ENCODE measurements at regions not wholly inside any gene's neighbourhood (a gene's known extent, or its start where the extent isn't known, plus 50 kb on each side); places are given as distances from the start of the nearest gene placed in this dataset.

DNA sequence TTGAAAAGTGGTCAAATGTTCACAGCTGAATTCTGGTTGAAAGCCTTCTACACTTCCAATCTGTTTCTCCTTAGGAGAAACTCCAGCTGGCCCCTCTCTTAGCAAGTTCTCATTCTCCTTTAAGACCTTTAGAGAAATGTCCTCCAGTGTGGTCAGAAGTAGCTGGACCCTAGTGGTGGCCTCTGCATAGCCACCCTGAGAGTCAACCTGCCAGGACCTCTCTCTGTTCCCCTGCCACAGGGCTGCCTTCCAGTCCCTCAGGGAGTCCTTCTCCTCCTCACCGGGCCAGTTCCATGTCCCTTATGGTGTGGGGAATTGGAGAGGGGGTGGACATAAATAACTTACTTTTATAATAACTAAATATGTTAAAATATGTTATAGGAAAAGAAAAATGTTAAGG lies 200.9 kb upstream of the PKDCC start:
- H3K4me1 Mint-ChIP-seq (ENCODE audit: low read depth in 2 of 2), result no peaks in the 10 kb centered on the region
- ATAC-seq (replicated peaks), result no peak

GRCh38 chr2:41847744-41848441 lies 199.9 kb upstream of the PKDCC start:
- DNase-seq (no peak), ATAC-seq (replicated peaks) (no peak)
- H3K36me3 Mint-ChIP-seq (ENCODE audit: insufficient read depth), result peaks cover 3% of the 10 kb centered on the region
- H3K27ac Mint-ChIP-seq, result no peak overlapping the region
- H3K4me1 Mint-ChIP-seq (ENCODE audit: low read depth in 2 of 2), result no peaks in the 10 kb centered on the region
- H3K27me3 Mint-ChIP-seq, result peaks cover 62 to 73% of the 10 kb centered on the region in 2 donors
- no peaks in the 10 kb centered on the region for H3K9me3 Mint-ChIP-seq
- H3K4me3 Mint-ChIP-seq, result no peak overlapping the region

More for the DNA sequence above, 200.9 kb upstream of the PKDCC start:
- Mint-ChIP-seq H3K36me3 (ENCODE audit: insufficient read depth) (peaks cover 3% of the 10 kb centered on the region), H3K4me3 (no peak overlapping the region), H3K27me3 (peaks cover 59 to 71% of the 10 kb centered on the region in 2 donors), H3K9me3 (no peaks in the 10 kb centered on the region), H3K27ac (no peak overlapping the region)
- no peak for DNase-seq

GRCh38 chr2:41851554-41851953 lies 196.3 kb upstream of the PKDCC start:
- Mint-ChIP-seq H3K4me1 (ENCODE audit: low read depth in 2 of 2) (no peaks in the 10 kb centered on the region), H3K27me3 (peaks cover 39 to 50% of the 10 kb centered on the region in 2 donors), H3K27ac (no peak overlapping the region), H3K9me3 (no peaks in the 10 kb centered on the region), H3K4me3 (no peak overlapping the region), H3K36me3 (ENCODE audit: insufficient read depth) (peaks cover 3% of the 10 kb centered on the region)
- no peak for DNase-seq
- ATAC-seq (replicated peaks), result no peak

- Mint-ChIP-seq H3K9me3 (no peaks in the 10 kb centered on the region), H3K36me3 (ENCODE audit: insufficient read depth) (peaks cover 3% of the 10 kb centered on the region), H3K27ac (no peak overlapping the region), H3K27me3 (peaks cover 23 to 32% of the 10 kb centered on the region in 2 donors), H3K4me3 (no peak overlapping the region), H3K4me1 (ENCODE audit: low read depth in 2 of 2) (no peaks in the 10 kb centered on the region)
- ATAC-seq (replicated peaks) (no peak), DNase-seq (peak in 1 of 3 experiments; percentile 11)
Measured at GRCh38 chr2:41853427-41854191, 194.2 kb upstream of the PKDCC start.

GRCh38 chr2:41854227-41854626 lies 193.6 kb upstream of the PKDCC start:
- DNase-seq, result no peak
- Mint-ChIP-seq H3K9me3 (no peaks in the 10 kb centered on the region), H3K36me3 (ENCODE audit: insufficient read depth) (peaks cover 3% of the 10 kb centered on the region), H3K4me3 (no peak overlapping the region), H3K27me3 (peaks cover 21 to 28% of the 10 kb centered on the region in 2 donors), H3K27ac (no peak overlapping the region), H3K4me1 (ENCODE audit: low read depth in 2 of 2) (no peaks in the 10 kb centered on the region)
- no peak for ATAC-seq (replicated peaks)

- Mint-ChIP-seq H3K27me3 (peaks cover 19 to 22% of the 10 kb centered on the region in 2 donors), H3K36me3 (ENCODE audit: insufficient read depth) (no peaks in the 10 kb centered on the region), H3K27ac (no peak overlapping the region), H3K4me1 (ENCODE audit: low read depth in 2 of 2) (no peaks in the 10 kb centered on the region), H3K9me3 (no peaks in the 10 kb centered on the region), H3K4me3 (no peak overlapping the region)
- ATAC-seq (replicated peaks) (no peak), DNase-seq (no peak)
Measured at GRCh38 chr2:41856946-41857345, 190.9 kb upstream of the PKDCC start.

- Mint-ChIP-seq H3K27ac (no peak overlapping the region), H3K9me3 (no peaks in the 10 kb centered on the region), H3K4me3 (no peak overlapping the region), H3K36me3 (ENCODE audit: insufficient read depth) (no peaks in the 10 kb centered on the region), H3K27me3 (peaks cover 20 to 29% of the 10 kb centered on the region in 2 donors), H3K4me1 (ENCODE audit: low read depth in 2 of 2) (no peaks in the 10 kb centered on the region)
- DNase-seq (no peak), ATAC-seq (replicated peaks) (no peak)
Measured at GRCh38 chr2:41859615-41860514, 188.0 kb upstream of the PKDCC start.

DNA sequence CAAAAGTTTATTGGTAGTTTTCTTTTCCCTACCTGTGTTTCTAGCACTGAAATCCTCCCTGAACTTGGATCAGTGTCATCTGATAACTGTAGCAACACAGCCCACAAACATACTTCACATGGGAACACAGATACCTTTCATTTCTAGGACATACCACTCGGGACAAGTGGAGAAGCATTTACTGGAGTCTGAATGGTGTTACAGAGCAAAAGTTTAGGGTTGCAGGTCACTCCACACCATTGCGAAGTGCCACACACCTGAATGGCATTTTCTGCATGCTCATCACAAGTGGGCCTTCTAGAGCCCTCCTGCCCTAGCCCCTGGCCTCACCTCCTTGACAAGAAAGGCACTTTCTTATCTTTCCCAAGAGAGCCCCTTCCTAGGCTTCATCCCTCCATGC lies 184.8 kb upstream of the PKDCC start:
- Mint-ChIP-seq H3K36me3 (ENCODE audit: insufficient read depth) (no peaks in the 10 kb centered on the region), H3K4me3 (no peak overlapping the region), H3K27me3 (peaks cover 24 to 29% of the 10 kb centered on the region in 2 donors), H3K4me1 (ENCODE audit: low read depth in 2 of 2) (peaks cover 0 to 5% of the 10 kb centered on the region in 2 donors), H3K27ac (no peak overlapping the region), H3K9me3 (no peaks in the 10 kb centered on the region)
- ATAC-seq (replicated peaks) (no peak), DNase-seq (no peak)

DNA sequence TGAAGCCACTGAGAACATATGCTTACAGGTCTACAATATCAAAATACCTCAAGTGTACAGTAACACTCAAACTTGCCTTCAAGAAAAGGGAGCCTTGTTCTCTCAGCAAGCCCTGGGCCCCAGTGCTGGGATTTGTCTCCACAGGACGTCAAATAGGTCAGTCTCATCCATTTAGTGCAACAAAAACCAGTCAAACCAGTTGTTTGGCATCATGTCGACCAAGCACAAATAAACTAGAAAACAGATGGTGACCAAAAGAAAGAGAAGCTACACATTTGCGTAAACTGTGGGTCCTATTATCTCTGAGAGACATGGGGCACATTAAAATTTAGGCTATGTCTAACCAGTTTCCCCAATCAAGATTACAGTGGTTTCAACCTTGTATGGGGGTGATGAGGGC lies 182.6 kb upstream of the PKDCC start:
- DNase-seq (no peak), ATAC-seq (replicated peaks) (no peak)
- Mint-ChIP-seq H3K4me3 (no peak overlapping the region), H3K9me3 (no peaks in the 10 kb centered on the region), H3K36me3 (ENCODE audit: insufficient read depth) (no peaks in the 10 kb centered on the region), H3K27me3 (peaks cover 21% of the 10 kb centered on the region in 2 donors), H3K27ac (no peak overlapping the region), H3K4me1 (ENCODE audit: low read depth in 2 of 2) (peaks cover 10 to 11% of the 10 kb centered on the region in 2 donors)

DNA sequence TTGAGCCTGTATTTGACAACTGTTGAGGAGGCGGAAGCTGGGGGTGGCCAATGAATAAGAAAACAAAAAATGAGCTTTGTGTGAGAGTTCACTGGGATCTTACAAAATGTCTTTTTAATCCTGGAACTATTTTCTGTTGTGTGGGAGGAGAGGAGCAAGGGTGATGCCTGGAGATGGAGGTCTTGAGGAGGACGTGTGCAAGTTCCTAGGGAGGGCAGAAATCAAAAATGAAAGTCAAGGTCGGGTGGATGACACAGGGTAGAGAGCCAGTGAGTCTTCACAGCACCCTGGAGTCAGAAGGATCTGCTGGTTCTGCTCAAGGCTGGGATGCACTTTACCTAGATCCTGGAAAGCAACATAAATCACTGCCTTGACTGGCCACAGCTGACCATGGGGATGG lies 180.3 kb upstream of the PKDCC start:
- Mint-ChIP-seq H3K9me3 (no peaks in the 10 kb centered on the region), H3K4me3 (peak overlapping the region; percentile 7 to 24), H3K36me3 (ENCODE audit: insufficient read depth) (no peaks in the 10 kb centered on the region), H3K27ac (no peak overlapping the region), H3K4me1 (ENCODE audit: low read depth in 2 of 2) (peaks cover 16 to 25% of the 10 kb centered on the region in 2 donors), H3K27me3 (peaks cover 4 to 12% of the 10 kb centered on the region in 2 donors)
- ATAC-seq (replicated peaks), result no peak
- no peak for DNase-seq

DNA sequence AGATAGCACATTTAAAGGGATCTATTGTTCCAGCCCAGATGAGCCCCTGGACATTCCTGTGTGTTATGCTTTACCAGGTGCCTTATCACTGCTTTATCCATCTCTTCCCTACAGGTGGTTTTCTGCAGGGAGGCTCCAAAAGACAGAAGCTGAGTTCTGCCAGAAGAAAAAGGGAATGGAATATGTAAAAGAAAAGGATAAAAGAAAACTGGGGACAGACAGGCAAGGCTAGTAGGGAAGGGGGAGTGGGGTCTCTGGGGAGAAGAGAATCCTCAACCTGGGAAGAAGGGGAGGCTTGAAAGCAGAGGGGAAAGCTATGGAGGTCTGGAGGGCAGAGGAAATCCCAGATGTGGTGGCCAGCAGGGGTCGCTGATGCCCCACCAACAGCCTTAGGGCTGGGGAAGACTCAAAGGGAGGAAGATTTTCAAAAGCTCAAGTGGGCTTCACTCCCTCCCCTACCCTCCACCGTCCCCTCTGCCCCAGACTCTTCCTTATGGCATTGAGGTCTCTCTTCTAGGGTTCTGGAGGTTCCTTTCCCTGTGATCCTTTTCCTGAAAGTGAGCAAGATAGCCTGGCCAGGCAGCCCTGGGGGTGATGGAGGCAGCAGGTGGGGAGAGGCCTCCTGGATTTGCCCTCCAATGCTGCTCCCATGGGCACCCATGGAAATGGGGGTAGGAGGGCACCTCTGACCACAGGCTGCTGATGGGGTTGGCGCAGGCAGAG lies 178.1 kb upstream of the PKDCC start:
- peaks cover 16 to 37% of the 10 kb centered on the region in 2 donors for H3K4me1 Mint-ChIP-seq (ENCODE audit: low read depth in 2 of 2)
- H3K36me3 Mint-ChIP-seq (ENCODE audit: insufficient read depth), result no peaks in the 10 kb centered on the region
- no peak overlapping the region for H3K27ac Mint-ChIP-seq
- peaks cover 0 to 4% of the 10 kb centered on the region in 2 donors for H3K27me3 Mint-ChIP-seq
- H3K9me3 Mint-ChIP-seq, result no peaks in the 10 kb centered on the region
- DNase-seq (peak; percentile 75 to 76 (median 75)), ATAC-seq (replicated peaks) (peak; percentile 85)
- H3K4me3 Mint-ChIP-seq, result peak overlapping the region in 1 of 2 donors; percentile 22

DNA sequence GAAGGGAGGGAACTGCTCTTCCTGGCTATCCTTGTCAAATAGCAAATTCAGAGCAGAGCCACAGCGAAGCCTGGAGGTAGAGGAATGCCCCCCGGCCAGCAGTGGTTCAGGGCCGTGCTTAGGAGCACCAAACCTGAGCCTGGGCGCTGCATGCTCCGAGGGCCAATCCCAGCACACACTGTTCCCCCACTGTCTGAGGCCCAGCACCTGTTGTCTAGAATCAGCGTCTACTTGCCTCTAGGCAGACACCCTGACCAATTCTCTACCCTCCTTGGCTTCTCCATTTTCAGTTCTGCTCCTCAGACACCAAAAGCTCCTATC lies 177.6 kb upstream of the PKDCC start:
- H3K9me3 Mint-ChIP-seq, result no peaks in the 10 kb centered on the region
- H3K4me1 Mint-ChIP-seq (ENCODE audit: low read depth in 2 of 2), result peaks cover 16 to 39% of the 10 kb centered on the region in 2 donors
- no peak overlapping the region for H3K27ac Mint-ChIP-seq
- peaks cover 0 to 4% of the 10 kb centered on the region in 2 donors for H3K27me3 Mint-ChIP-seq
- no peak for DNase-seq
- H3K4me3 Mint-ChIP-seq, result no peak overlapping the region
- no peaks in the 10 kb centered on the region for H3K36me3 Mint-ChIP-seq (ENCODE audit: insufficient read depth)
- ATAC-seq (replicated peaks), result no peak

GRCh38 chr2:41871080-41871479 lies 176.7 kb upstream of the PKDCC start:
- H3K4me1 Mint-ChIP-seq (ENCODE audit: low read depth in 2 of 2), result peaks cover 16 to 39% of the 10 kb centered on the region in 2 donors
- no peaks in the 10 kb centered on the region for H3K27me3 Mint-ChIP-seq
- no peaks in the 10 kb centered on the region for H3K36me3 Mint-ChIP-seq (ENCODE audit: insufficient read depth)
- ATAC-seq (replicated peaks) (peak; percentile 42), DNase-seq (no peak)
- H3K27ac Mint-ChIP-seq, result peak overlapping the region in 1 of 2 donors; percentile 44
- H3K9me3 Mint-ChIP-seq, result no peaks in the 10 kb centered on the region
- no peak overlapping the region for H3K4me3 Mint-ChIP-seq

Measured in effector memory CD8-positive, alpha-beta T cell (primary cell).